Right atrium auricular region (tissue), 2 donors: ENCODE measurements at regions not wholly inside any gene's neighbourhood (a gene's known extent, or its start where the extent isn't known, plus 50 kb on each side); places are given as distances from the start of the nearest gene placed in this dataset.

Experiments used
- DNase-seq: peaks from one replicate; pipeline ENCODE4 v3.0.0-alpha.2; 2019; ENCODE audit warnings: low spot score
- H3K27ac ChIP-seq, 2 donors: fragments of 200-600 bp; sonication (generic); 1 replicate in 1 of 2; 2 replicates in 1 of 2; pipeline ENCODE4 v1.5.1; 2016 to 2019
- H3K27me3 ChIP-seq, 2 donors: fragments of 200-600 bp; sonication (generic); one replicate each; pipeline versions ENCODE4 v1.5.1 to v1.6.0; 2017 to 2019
- H3K36me3 ChIP-seq: fragments of 200-600 bp; sonication (generic); one replicate; pipeline ENCODE4 v1.5.1; 2016
- H3K4me1 ChIP-seq, 2 donors: fragments of 200-600 bp; sonication (generic); one replicate each; pipeline versions ENCODE4 v1.5.1 to v1.6.0; 2017 to 2019
- H3K4me3 ChIP-seq, 2 donors: fragments of 200-600 bp; sonication (generic); 1 replicate in 1 of 2; 2 replicates in 1 of 2; pipeline ENCODE4 v1.5.1; 2017 to 2019; ENCODE audit warnings: mild to moderate bottlenecking in 1 of 2, moderate library complexity in 1 of 2
- H3K9me3 ChIP-seq, 2 donors: fragments of 200-600 bp; sonication (generic); one replicate each; pipeline ENCODE4 v1.5.1; 2019
- TF ChIP-seq, protein P1 (sequence below), 2 donors: fragments of 200-600 bp; sonication (generic); IDR thresholded peaks; one replicate each; pipeline ENCODE4 v1.5.1; 2019; ENCODE audit warnings: antibody characterized with exemption in 2 of 2

DNA sequence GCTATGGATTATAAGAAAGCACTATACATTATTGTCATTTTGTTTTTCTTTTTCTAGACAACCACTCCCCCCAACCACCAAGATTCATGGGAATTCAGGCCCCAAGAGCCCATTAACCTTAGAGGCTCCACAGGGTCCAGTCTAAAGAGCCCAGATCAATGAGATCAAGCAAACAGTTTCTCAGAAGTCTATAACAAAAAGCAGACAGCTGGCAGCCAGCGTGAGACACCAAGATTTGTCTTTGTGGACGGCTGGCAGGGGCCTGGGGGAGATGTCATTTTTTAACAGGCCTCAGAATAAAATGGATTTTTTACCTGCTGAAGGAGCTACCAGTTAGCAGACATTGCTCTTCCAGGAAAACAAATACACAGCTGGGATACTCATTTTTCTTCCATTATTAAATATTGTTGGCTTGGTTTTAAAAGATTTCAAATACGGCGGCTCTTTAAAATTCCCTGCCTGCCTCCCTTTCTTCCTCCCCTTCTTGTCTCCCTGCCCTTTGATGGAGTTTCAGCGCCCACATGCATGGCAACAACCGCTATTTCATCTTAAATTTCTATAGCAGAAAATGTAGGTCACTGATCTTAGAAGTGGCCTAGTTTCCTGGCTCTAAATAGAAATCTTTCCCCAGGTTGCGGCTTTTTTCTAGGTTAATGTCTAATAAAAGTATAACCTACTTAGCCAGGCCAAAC, 130.6 kb downstream of the FAM174B start:
- H3K36me3 ChIP-seq: no peaks in the 10 kb centered on the region
- H3K27ac ChIP-seq: no peak overlapping the region
- no peaks in the 10 kb centered on the region for H3K4me1 ChIP-seq
- H3K27me3 ChIP-seq: no peaks in the 10 kb centered on the region
- H3K9me3 ChIP-seq: no peaks in the 10 kb centered on the region
- no peak overlapping the region for H3K4me3 ChIP-seq
- DNase-seq: no peak
- TF ChIP-seq, protein P1, sequence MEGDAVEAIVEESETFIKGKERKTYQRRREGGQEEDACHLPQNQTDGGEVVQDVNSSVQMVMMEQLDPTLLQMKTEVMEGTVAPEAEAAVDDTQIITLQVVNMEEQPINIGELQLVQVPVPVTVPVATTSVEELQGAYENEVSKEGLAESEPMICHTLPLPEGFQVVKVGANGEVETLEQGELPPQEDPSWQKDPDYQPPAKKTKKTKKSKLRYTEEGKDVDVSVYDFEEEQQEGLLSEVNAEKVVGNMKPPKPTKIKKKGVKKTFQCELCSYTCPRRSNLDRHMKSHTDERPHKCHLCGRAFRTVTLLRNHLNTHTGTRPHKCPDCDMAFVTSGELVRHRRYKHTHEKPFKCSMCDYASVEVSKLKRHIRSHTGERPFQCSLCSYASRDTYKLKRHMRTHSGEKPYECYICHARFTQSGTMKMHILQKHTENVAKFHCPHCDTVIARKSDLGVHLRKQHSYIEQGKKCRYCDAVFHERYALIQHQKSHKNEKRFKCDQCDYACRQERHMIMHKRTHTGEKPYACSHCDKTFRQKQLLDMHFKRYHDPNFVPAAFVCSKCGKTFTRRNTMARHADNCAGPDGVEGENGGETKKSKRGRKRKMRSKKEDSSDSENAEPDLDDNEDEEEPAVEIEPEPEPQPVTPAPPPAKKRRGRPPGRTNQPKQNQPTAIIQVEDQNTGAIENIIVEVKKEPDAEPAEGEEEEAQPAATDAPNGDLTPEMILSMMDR (IDR thresholded peaks at IDR 0.05): no peak

DNA sequence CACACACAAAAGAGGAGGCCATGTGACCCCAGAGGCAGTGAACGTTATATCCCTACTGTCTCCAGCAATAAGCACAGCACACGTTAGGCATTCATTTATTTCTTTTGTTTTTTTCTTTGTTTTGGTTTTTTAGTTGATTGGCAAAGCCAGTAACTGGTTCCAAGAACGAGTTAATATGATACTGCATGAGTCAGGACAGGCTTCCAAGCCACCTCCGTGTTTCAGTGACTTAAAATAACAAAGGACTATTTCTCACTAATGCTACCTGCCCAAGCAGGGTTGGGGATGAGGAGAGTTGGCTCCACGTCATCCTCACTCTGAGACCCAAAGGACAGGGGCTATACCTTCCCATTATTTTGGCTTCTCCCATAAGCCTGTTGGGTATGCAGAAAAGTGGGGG, 130.5 kb downstream of the ST8SIA2 start:
- no peak for DNase-seq
- TF ChIP-seq, protein P1 (IDR thresholded peaks at IDR 0.05): no peak
- Histone ChIP-seq H3K36me3 (no peaks in the 10 kb centered on the region), H3K27me3 (no peaks in the 10 kb centered on the region), H3K9me3 (no peaks in the 10 kb centered on the region), H3K4me3 (no peak overlapping the region), H3K27ac (no peak overlapping the region), H3K4me1 (no peaks in the 10 kb centered on the region)

DNA sequence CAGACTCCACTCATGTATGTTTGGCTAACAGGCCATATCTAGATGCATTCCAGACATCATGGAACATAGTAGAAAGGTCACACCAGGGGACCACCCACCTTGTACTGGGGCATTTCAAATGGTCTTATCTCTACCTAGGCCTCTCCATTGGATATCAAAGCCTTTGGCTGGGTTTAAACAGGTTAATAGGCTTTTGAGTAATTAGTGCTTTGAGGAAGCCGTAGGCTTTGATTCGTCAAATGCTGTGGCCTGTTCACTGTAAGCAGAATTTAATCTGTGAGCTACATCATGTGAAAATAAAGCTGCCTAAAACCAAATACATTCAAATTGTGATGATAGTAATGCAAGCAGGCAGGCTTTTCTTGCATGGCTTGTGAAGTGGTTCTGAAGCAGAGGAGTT, 129.5 kb downstream of the ST8SIA2 start:
- no peak for DNase-seq
- no peak overlapping the region for H3K27ac ChIP-seq
- H3K36me3 ChIP-seq: no peaks in the 10 kb centered on the region
- no peaks in the 10 kb centered on the region for H3K9me3 ChIP-seq
- H3K4me3 ChIP-seq: no peak overlapping the region
- no peaks in the 10 kb centered on the region for H3K4me1 ChIP-seq
- TF ChIP-seq, protein P1 (IDR thresholded peaks at IDR 0.05): no peak
- H3K27me3 ChIP-seq: no peaks in the 10 kb centered on the region

DNA sequence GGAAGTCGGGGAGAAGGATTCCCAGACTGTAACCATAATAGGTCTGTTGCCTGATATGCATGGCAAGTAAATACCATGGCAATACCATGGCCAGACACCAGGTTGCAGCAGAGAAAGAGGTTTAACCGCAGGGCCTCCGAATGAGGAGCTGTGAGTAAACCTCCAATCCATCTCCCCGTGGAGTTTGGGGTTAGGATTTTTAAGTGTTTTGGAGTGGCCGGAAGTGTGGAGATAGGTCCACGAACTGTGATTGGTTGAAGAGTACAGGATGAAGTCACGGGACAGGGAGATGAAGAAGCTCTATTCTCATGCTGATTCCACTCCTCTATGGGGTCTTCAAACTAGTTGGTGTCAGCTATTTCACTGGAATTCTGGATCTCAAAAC, 127.9 kb downstream of the ST8SIA2 start:
- no peak overlapping the region for H3K27ac ChIP-seq

DNA sequence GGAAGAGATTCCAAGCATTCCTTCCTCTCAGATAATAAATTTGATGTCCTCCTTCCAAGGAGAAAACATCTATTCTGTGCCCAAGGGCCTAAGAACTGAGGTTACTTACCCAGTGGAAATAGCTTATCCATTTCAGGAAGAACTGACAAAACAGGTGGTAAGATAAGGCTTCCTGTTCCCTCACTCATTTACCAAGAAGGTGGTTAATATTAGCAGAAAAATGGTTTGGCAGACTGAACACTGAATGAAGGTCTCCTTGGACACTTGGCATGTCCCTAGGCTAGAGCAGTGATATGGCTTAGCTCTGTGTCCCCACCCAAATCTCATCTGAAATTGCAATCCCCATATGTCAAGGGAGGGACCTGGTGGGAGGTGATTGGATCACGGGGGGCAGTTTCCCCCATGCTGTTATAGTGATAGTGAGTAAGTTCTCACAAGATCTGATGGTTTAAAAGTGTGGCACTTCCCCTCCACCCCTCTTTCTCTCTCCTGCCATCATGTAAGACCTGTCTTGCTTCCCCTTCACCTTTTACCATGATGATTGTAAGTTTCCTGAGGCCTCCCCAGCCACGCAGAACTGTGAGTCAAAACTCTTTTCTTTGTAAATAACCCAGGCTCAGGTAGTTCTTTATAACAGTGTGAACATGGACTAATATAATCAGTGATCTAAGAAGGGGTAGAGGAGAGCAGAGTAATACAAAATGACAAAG, 127.4 kb downstream of the ST8SIA2 start:
- H3K36me3 ChIP-seq: no peaks in the 10 kb centered on the region
- H3K9me3 ChIP-seq: no peaks in the 10 kb centered on the region
- no peaks in the 10 kb centered on the region for H3K4me1 ChIP-seq
- no peaks in the 10 kb centered on the region for H3K27me3 ChIP-seq
- H3K4me3 ChIP-seq: no peak overlapping the region
- H3K27ac ChIP-seq: no peak overlapping the region
- no peak for DNase-seq
- TF ChIP-seq, protein P1 (IDR thresholded peaks at IDR 0.05): no peak

More for the DNA sequence above, 127.9 kb downstream of the ST8SIA2 start:
- Histone ChIP-seq H3K4me3 (no peak overlapping the region), H3K36me3 (no peaks in the 10 kb centered on the region), H3K9me3 (no peaks in the 10 kb centered on the region), H3K27me3 (no peaks in the 10 kb centered on the region), H3K4me1 (no peaks in the 10 kb centered on the region)
- TF ChIP-seq, protein P1 (IDR thresholded peaks at IDR 0.05): peak; percentile 72 to 87
- DNase-seq: peak; percentile 89
